K562 (cell line): ENCODE measurements at regions not wholly inside any gene's neighbourhood (a gene's known extent, or its start where the extent isn't known, plus 50 kb on each side); places are given as distances from the start of the nearest gene placed in this dataset.

Source experiments
- ATAC-seq: fragments of 200-7000 bp; cut with Tn5 transposase; 3 replicates; pipeline ENCODE4 v1.9.1; 2020; ENCODE audit warnings: moderate library complexity
- BruUV-seq: library from RNA; stranded (reverse); fragments of 400-500 nt; replicated peaks from 2 replicates; lab custom pipeline; 2021; lab: Mats Ljungman, UMichigan
- CTCF ChIA-PET: fragments of 300-600 bp; formaldehyde crosslinking; extraction: SDS; loops from one replicate; lab custom pipeline; 2021; ENCODE audit warnings: low intra/inter-chr PET ratio; lab: Yijun Ruan, JAX
- POLR2A ChIA-PET: fragments of 300-600, 350-650 bp; sonication (Branson Sonifier 250); formaldehyde crosslinking; extraction: SDS; loops from one replicate; lab custom pipeline; 2021; ENCODE audit warnings: antibody characterized with exemption, inconsistent platforms; lab: Yijun Ruan, JAX
- DNase-seq, 4 experiments: peaks; one replicate each; pipeline versions ENCODE4 v3.0.0 to v3.0.0-alpha.2; 2011 to 2018; ENCODE audit warnings: low spot score in 3 of 4, mixed read lengths in 3 of 4; ENCODE audit errors: extremely low read depth in 1 of 4
- FAIRE-seq: peaks from 2 replicates; lab custom pipeline; 2011; peaks lifted over from hg19 to GRCh38; lab: Jason Lieb, UNC
- H2AFZ ChIP-seq: 2 replicates; pipeline ENCODE4 v1.6.0; 2011; ENCODE audit warnings: low read depth, low read length, control low read depth, inconsistent platforms
- H3K27ac ChIP-seq: fragments of 200-600 bp; 3 replicates; pipeline ENCODE4 v1.8.0; 2011; ENCODE audit warnings: low read depth, mild to moderate bottlenecking, control low read depth, inconsistent platforms, low read length, moderate library complexity, mixed read lengths; ENCODE audit errors: extremely low read depth
- H3K27me3 ChIP-seq, 2 experiments: fragments of 300-600 bp in 1 of 2; 2 replicates in 1 of 2; 3 replicates in 1 of 2; pipeline versions ENCODE4 v1.6.0 to v1.8.0; 2011; ENCODE audit warnings: inconsistent platforms in 2 of 2, low read length in 2 of 2, mild to moderate bottlenecking in 1 of 2, mixed read lengths in 1 of 2, moderate library complexity in 1 of 2; ENCODE audit not compliant: control insufficient read depth in 2 of 2, insufficient read depth in 2 of 2
- H3K36me3 ChIP-seq: fragments of 300-600 bp; 3 replicates; pipeline ENCODE4 v1.8.0; 2011; ENCODE audit warnings: mild to moderate bottlenecking, low read length, inconsistent platforms; ENCODE audit not compliant: control insufficient read depth, insufficient read depth
- H3K4me1 ChIP-seq, 2 experiments: fragments of 200-600 bp in 1 of 2; replicated peaks in 1 of 2; 2 replicates in 1 of 2; 3 replicates in 1 of 2; pipeline versions ENCODE4 v1.5.1 to v1.8.0; 2011; ENCODE audit warnings: inconsistent platforms in 2 of 2, low read length in 2 of 2, mild to moderate bottlenecking in 1 of 2, mixed read lengths in 1 of 2, moderate library complexity in 1 of 2; ENCODE audit not compliant: control insufficient read depth in 2 of 2, insufficient read depth in 2 of 2
- H3K4me2 ChIP-seq: 2 replicates; pipeline ENCODE4 v1.6.1; 2011; ENCODE audit warnings: low read length, control low read depth, inconsistent platforms, mixed read lengths; ENCODE audit not compliant: insufficient read depth
- H3K4me3 ChIP-seq: fragments of 200-600 bp; sonication (generic), shearing (Covaris generic); 2 replicates; pipeline ENCODE4 v1.5.1; 2016; ENCODE audit warnings: control low read depth, inconsistent platforms
- H3K79me2 ChIP-seq: fragments of 200-600 bp; 3 replicates; pipeline ENCODE4 v1.8.0; 2011; ENCODE audit warnings: low read length, inconsistent platforms; ENCODE audit not compliant: control insufficient read depth, insufficient read depth
- H3K9ac ChIP-seq, 2 experiments: 2 replicates each; pipeline versions ENCODE4 v1.6.0 to v1.6.1; 2011; ENCODE audit warnings: low read depth in 2 of 2, low read length in 2 of 2, control low read depth in 1 of 2, inconsistent platforms in 1 of 2, mild to moderate bottlenecking in 1 of 2, mixed read lengths in 1 of 2; ENCODE audit not compliant: insufficient read depth in 1 of 2
- H3K9me1 ChIP-seq: one replicate; pipeline ENCODE4 v1.6.0; 2011; ENCODE audit warnings: inconsistent platforms, mild to moderate bottlenecking, low read length, moderate library complexity; ENCODE audit not compliant: control insufficient read depth, insufficient read depth
- H3K9me3 ChIP-seq: replicated peaks from 2 replicates; pipeline ENCODE4 v1.5.1; 2011; ENCODE audit warnings: low read depth, low read length, inconsistent platforms; ENCODE audit not compliant: control insufficient read depth, insufficient read depth
- H4K20me1 ChIP-seq: replicated peaks from 2 replicates; pipeline ENCODE4 v1.6.1; 2011; ENCODE audit warnings: low read length, inconsistent platforms, mixed read lengths; ENCODE audit not compliant: control insufficient read depth, insufficient read depth
- CHAMP1 ChIP-seq: fragments of 450-650 bp; IDR thresholded peaks from 2 replicates; pipeline ENCODE4 v1.6.1; 2016; ENCODE audit warnings: mild to moderate bottlenecking
- ETV6 ChIP-seq, 3 experiments: fragments of 150-350 bp in 1 of 3; sonication (generic) in 1 of 3; formaldehyde crosslinking in 1 of 3; IDR thresholded peaks; 2 replicates each; pipeline versions ENCODE4 v1.6.1 to v1.8.0; 2014 to 2022; ENCODE audit warnings: borderline replicate concordance in 2 of 3, low read depth in 2 of 3, antibody characterized with exemption in 1 of 3, low read length in 1 of 3, mild to moderate bottlenecking in 1 of 3, missing genetic modification reagents in 1 of 3
- HDAC8 ChIP-seq: fragments of 450-650 bp; IDR thresholded peaks from 2 replicates; pipeline ENCODE4 v1.6.1; 2016; ENCODE audit warnings: mild to moderate bottlenecking, missing genetic modification characterization, moderate library complexity, missing compliant biosample characterization
- HEY1 ChIP-seq: fragments of 250-450 bp; sonication (Bioruptor Pico); IDR thresholded peaks from 2 replicates; pipeline ENCODE4 v1.5.0; 2020; ENCODE audit warnings: mild to moderate bottlenecking, moderate library complexity, borderline replicate concordance
- HMG20B ChIP-seq: fragments of 250-450 bp; sonication (Bioruptor Pico); IDR thresholded peaks from 2 replicates; pipeline ENCODE4 v1.5.0; 2021; ENCODE audit warnings: mild to moderate bottlenecking
- HNRNPL ChIP-seq: fragments of 200-400 bp; formaldehyde crosslinking; IDR thresholded peaks from 2 replicates; pipeline ENCODE4 v1.6.1; 2017; ENCODE audit warnings: low read depth, mild to moderate bottlenecking, low read length
- ILK ChIP-seq: fragments of 450-650 bp; IDR thresholded peaks from 2 replicates; pipeline ENCODE4 v1.6.1; 2016; ENCODE audit warnings: missing genetic modification characterization, low read depth, mild to moderate bottlenecking, missing compliant biosample characterization, moderate library complexity, borderline replicate concordance
- KLF10 ChIP-seq: fragments of 250-450 bp; sonication (Bioruptor Pico); IDR thresholded peaks from 2 replicates; pipeline ENCODE4 v1.6.1; 2021; ENCODE audit warnings: matching md5 sums
- KLF13 ChIP-seq: fragments of 450-650 bp; IDR thresholded peaks from 2 replicates; pipeline ENCODE4 v1.6.1; 2016; ENCODE audit warnings: missing genetic modification characterization, low read depth, mild to moderate bottlenecking, missing compliant biosample characterization, moderate library complexity, borderline replicate concordance
- MXI1 ChIP-seq: IDR thresholded peaks from 2 replicates; pipeline ENCODE4 v1.6.1; 2011; ENCODE audit warnings: low read depth, mild to moderate bottlenecking, improper control_type of control experiment, low read length
- TFAM ChIP-seq: fragments of 250-450 bp; sonication (Bioruptor Pico); conservative IDR thresholded peaks from 2 replicates; pipeline ENCODE4 v1.5.0; 2021; ENCODE audit warnings: mild to moderate bottlenecking, moderate library complexity
- ZKSCAN1 ChIP-seq: fragments of 150-350 bp; IDR thresholded peaks from 2 replicates; pipeline ENCODE4 v1.6.1; 2016; ENCODE audit warnings: low read depth, low read length
- ZNF436 ChIP-seq: fragments of 250-450, 450-650 bp; sonication (Bioruptor Pico); formaldehyde crosslinking; IDR thresholded peaks from 2 replicates; pipeline ENCODE4 v1.7.0; 2020; ENCODE audit warnings: mild to moderate bottlenecking
- ZNF780A ChIP-seq: fragments of 250-450 bp; sonication (Bioruptor Pico); IDR thresholded peaks from 2 replicates; pipeline ENCODE4 v1.5.0; 2021; ENCODE audit warnings: mild to moderate bottlenecking
- WGBS: fragments of 100-300 bp; shearing (Covaris generic); methylation state at CpG from one replicate; pipeline ENCODE4 v1.1.6; 2016; ENCODE audit warnings: low coverage, mixed read lengths; ENCODE audit not compliant: insufficient coverage; ENCODE audit errors: missing lambda C conversion rate; 5-methylcytosine and 5-hydroxymethylcytosine counted together
- in situ Hi-C: fragments of 300-500 bp; cut with MboI; formaldehyde crosslinking; loops from 4 replicates; pipeline ENCODE4 v1.15.0; 2018; ENCODE audit warnings: inconsistent platforms, mixed read lengths
- intact Hi-C: fragments of 100-400 bp; cut with micrococcal nuclease; formaldehyde crosslinking; loops from 2 replicates; pipeline ENCODE4 v1.14.2; 2022
- TF ChIP-seq, protein P1 (sequence below): fragments of 450-650 bp; formaldehyde crosslinking; IDR thresholded peaks from 2 replicates; pipeline ENCODE4 v1.4.0; 2020; ENCODE audit warnings: mild to moderate bottlenecking, moderate library complexity
- TF ChIP-seq, protein P2 (sequence below): fragments of 450-650 bp; IDR thresholded peaks from 2 replicates; pipeline ENCODE4 v1.6.1; 2018; ENCODE audit not compliant: partially characterized antibody

- H3K79me2 ChIP-seq = no peaks in the 10 kb centered on the region
- no peak overlapping the region for H3K4me2 ChIP-seq
- no peak overlapping the region for H3K9ac ChIP-seq
- H3K27ac ChIP-seq = no peak overlapping the region
- WGBS = 0% methylated on average over 4 of the region's 4 CpGs
- ChIA-PET CTCF (no interaction called here), POLR2A (no interaction called here)
- BruUV-seq = no TSS peak
- H3K4me3 ChIP-seq = no peak overlapping the region
- no peak for FAIRE-seq
- H3K36me3 ChIP-seq = no peaks in the 10 kb centered on the region
- H4K20me1 ChIP-seq = no peaks in the 10 kb centered on the region
- in situ Hi-C loops (no loop called here), intact Hi-C loops (no loop called here)
- no peak for ATAC-seq
- H3K27me3 ChIP-seq = no peaks in the 10 kb centered on the region
- no peaks in the 10 kb centered on the region for H3K9me1 ChIP-seq
- DNase-seq = no peak
- H3K4me1 ChIP-seq = no peaks in the 10 kb centered on the region
- no peaks in the 10 kb centered on the region for H3K9me3 ChIP-seq
- no peak overlapping the region for H2AFZ ChIP-seq
- TF ChIP-seq ZNF780A (CRISPR knock-in tag) = no peak
- no peak for TF ChIP-seq KLF10 (CRISPR knock-in tag)
- TF ChIP-seq ILK (tag) = no peak
- TF ChIP-seq, protein P1, sequence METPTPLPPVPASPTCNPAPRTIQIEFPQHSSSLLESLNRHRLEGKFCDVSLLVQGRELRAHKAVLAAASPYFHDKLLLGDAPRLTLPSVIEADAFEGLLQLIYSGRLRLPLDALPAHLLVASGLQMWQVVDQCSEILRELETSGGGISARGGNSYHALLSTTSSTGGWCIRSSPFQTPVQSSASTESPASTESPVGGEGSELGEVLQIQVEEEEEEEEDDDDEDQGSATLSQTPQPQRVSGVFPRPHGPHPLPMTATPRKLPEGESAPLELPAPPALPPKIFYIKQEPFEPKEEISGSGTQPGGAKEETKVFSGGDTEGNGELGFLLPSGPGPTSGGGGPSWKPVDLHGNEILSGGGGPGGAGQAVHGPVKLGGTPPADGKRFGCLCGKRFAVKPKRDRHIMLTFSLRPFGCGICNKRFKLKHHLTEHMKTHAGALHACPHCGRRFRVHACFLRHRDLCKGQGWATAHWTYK (CRISPR knock-in tag) = no peak
- no peak for TF ChIP-seq ZKSCAN1
- TF ChIP-seq HNRNPL = no peak
- no peak for TF ChIP-seq HMG20B (CRISPR knock-in tag)
- no peak for TF ChIP-seq TFAM (CRISPR knock-in tag)
- TF ChIP-seq KLF13 (tag) = no peak
- no peak for TF ChIP-seq MXI1
- no peak for TF ChIP-seq HEY1 (CRISPR knock-in tag)
- TF ChIP-seq HDAC8 = no peak
- no peak for TF ChIP-seq CHAMP1
- no peak for TF ChIP-seq ZNF436 (CRISPR knock-in tag)
- no peak for TF ChIP-seq ETV6 (IDR thresholded peaks at IDR 0.05; ENCODE audit: borderline replicate concordance in 1 of 2, low read depth in 2 of 2, low read length in 1 of 2)
- no peak for TF ChIP-seq ETV6 (CRISPR knock-in tag; IDR thresholded peaks at IDR 0.05; ENCODE audit: borderline replicate concordance)
- TF ChIP-seq, protein P2, sequence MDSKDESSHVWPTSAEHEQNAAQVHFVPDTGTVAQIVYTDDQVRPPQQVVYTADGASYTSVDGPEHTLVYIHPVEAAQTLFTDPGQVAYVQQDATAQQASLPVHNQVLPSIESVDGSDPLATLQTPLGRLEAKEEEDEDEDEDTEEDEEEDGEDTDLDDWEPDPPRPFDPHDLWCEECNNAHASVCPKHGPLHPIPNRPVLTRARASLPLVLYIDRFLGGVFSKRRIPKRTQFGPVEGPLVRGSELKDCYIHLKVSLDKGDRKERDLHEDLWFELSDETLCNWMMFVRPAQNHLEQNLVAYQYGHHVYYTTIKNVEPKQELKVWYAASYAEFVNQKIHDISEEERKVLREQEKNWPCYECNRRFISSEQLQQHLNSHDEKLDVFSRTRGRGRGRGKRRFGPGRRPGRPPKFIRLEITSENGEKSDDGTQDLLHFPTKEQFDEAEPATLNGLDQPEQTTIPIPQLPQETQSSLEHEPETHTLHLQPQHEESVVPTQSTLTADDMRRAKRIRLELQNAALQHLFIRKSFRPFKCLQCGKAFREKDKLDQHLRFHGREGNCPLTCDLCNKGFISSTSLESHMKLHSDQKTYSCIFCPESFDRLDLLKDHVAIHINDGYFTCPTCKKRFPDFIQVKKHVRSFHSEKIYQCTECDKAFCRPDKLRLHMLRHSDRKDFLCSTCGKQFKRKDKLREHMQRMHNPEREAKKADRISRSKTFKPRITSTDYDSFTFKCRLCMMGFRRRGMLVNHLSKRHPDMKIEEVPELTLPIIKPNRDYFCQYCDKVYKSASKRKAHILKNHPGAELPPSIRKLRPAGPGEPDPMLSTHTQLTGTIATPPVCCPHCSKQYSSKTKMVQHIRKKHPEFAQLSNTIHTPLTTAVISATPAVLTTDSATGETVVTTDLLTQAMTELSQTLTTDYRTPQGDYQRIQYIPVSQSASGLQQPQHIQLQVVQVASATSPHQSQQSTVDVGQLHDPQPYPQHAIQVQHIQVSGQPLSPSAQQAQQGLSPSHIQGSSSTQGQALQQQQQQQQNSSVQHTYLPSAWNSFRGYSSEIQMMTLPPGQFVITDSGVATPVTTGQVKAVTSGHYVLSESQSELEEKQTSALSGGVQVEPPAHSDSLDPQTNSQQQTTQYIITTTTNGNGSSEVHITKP = no peak
These were observed 569.2 kb downstream of the TFAP2B start for GRCh38 chr6:51387907-51388306.
